RWPE1 (cell line): ENCODE measurements at regions not wholly inside any gene's neighbourhood (a gene's known extent, or its start where the extent isn't known, plus 50 kb on each side); places are given as distances from the start of the nearest gene placed in this dataset.

ENCODE experiments used
- CTCF ChIA-PET: fragments of 350-600 bp; sonication (Branson Sonifier 250); formaldehyde crosslinking; extraction: SDS; loops from one replicate; lab custom pipeline; 2021; lab: Yijun Ruan, JAX
- POLR2A ChIA-PET: fragments of 400-600 bp; formaldehyde crosslinking; extraction: SDS; loops from one replicate; lab custom pipeline; 2020; ENCODE audit warnings: antibody characterized with exemption; ENCODE audit not compliant: low non-redundant PET; lab: Yijun Ruan, JAX
- DNase-seq: peaks from one replicate; pipeline ENCODE4 v3.0.0; 2012; ENCODE audit warnings: low spot score
- H3K27ac ChIP-seq: fragments of 450-650 bp; 2 replicates; pipeline ENCODE4 v1.5.1; 2017
- TF ChIP-seq, protein P1 (sequence below): fragments of 450-650 bp; conservative IDR thresholded peaks from 2 replicates; pipeline ENCODE4 v1.5.1; 2017; ENCODE audit warnings: low read depth, mild to moderate bottlenecking

DNA sequence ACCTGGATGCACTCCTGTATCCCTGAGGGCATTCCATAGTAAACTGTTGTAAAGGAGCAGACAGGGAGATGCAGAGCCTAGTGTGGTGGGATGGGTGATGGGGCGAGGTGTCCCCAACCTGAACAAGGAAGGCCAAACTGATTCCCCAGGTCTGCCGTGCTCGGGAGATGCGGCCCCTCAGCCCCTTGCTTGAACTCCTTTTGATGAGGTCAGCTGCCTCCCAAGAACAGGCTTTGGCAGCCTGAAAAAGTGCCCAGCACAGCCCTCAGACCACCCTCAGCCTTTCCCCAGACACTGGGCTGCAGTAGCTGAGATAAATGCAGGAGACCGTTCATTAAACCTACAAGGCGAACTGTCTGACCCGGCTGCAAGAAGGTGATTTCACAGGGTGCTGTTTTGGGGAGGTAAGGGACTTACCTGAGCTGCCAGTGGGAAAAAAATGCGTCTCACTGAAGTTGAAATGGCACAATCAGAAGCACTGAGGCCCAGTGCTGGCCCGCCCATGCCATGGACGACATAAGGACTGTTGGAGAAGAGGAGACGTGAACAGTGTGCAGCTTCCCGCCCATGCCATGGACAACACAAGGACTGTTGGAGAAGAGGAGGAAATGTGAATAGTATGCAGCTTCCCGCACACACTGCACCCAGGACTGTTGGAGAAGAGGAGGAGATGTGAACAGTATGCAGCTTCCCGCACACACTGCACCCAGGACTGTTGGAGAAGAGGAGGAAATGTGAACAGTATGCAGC, 148.4 kb upstream of the FAM20C start:
- DNase-seq = no peak
- ChIA-PET POLR2A (no interaction called here), CTCF (no interaction called here)
- TF ChIP-seq, protein P1, sequence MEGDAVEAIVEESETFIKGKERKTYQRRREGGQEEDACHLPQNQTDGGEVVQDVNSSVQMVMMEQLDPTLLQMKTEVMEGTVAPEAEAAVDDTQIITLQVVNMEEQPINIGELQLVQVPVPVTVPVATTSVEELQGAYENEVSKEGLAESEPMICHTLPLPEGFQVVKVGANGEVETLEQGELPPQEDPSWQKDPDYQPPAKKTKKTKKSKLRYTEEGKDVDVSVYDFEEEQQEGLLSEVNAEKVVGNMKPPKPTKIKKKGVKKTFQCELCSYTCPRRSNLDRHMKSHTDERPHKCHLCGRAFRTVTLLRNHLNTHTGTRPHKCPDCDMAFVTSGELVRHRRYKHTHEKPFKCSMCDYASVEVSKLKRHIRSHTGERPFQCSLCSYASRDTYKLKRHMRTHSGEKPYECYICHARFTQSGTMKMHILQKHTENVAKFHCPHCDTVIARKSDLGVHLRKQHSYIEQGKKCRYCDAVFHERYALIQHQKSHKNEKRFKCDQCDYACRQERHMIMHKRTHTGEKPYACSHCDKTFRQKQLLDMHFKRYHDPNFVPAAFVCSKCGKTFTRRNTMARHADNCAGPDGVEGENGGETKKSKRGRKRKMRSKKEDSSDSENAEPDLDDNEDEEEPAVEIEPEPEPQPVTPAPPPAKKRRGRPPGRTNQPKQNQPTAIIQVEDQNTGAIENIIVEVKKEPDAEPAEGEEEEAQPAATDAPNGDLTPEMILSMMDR = no peak
- no peak overlapping the region for H3K27ac ChIP-seq

DNA sequence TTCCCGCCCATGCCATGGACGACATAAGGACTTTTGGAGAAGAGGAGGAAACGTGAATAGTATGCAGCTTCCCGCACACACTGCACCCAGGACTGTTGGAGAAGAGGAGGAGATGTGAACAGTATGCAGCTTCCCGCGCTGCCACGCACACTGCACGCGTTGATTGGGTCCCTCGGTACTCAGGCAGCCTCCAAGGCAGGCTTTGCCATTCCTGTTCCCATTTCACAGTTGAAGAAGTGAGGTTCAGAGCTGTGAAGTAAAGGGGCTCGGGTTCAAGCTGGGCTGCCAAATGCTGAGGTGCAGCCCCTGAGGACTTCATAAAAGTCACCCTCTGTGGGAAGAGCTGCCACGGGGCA, 147.9 kb upstream of the FAM20C start:
- POLR2A ChIA-PET = no interaction called here
- no peak overlapping the region for H3K27ac ChIP-seq
- CTCF ChIA-PET = no interaction called here
- TF ChIP-seq, protein P1 = no peak
- no peak for DNase-seq

GRCh38 chr7:45106-46090, 147.0 kb upstream of the FAM20C start:
- CTCF ChIA-PET = no interaction called here
- POLR2A ChIA-PET = no interaction called here
- no peak for DNase-seq
- H3K27ac ChIP-seq = no peak overlapping the region
- TF ChIP-seq, protein P1 = no peak

GRCh38 chr7:46123-46829, 146.1 kb upstream of the FAM20C start:
- ChIA-PET POLR2A (no interaction called here), CTCF (no interaction called here)
- TF ChIP-seq, protein P1 = no peak
- H3K27ac ChIP-seq = no peak overlapping the region
- no peak for DNase-seq

DNA sequence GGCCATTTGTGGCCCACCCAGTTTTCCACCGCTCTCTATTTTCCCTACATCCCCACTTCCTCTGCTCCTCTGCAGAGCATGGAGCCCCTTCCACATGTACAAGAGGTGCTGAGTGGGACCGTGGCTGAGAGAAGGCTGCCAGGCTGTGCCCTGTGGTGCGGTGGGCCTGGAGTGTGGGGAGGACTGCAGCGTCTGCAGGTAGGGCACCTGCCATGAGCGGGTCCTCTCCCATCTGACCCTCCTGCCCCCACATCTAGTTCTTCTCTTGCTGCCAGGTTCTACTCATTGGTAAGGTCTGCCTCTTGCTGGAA, 145.6 kb upstream of the FAM20C start:
- TF ChIP-seq, protein P1 = no peak
- POLR2A ChIA-PET = no interaction called here
- DNase-seq = no peak
- H3K27ac ChIP-seq = no peak overlapping the region
- CTCF ChIA-PET = no interaction called here

DNA sequence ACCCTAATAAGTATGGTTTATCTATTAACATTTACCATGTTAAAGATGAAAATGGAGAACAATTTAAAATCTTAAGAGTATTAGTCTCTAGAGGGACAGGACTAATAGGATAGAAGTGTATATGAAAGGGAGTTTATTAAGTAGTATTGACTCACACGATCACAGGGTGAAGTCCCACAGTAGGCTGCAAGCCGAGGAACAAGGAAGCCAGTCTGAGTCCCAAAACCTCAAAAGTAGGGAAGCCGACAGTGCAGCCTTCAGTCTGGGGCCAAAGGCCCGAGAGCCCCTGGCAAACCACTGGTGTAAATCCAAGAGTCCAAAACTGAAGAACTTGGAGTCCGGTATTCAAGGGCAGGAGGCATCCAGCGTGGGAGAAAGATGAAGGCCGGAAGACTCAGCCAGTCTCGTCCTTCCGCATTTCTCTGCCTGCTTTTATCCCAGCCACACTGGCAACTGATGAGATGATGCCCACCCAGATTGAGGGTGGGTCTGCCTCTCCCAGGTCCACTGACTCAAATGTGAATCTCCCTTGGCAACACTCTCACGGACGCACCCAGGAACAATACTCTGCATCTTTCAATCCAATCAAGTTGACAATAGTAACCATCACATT, 140.8 kb upstream of the FAM20C start:
- DNase-seq = no peak
- POLR2A ChIA-PET = no interaction called here
- CTCF ChIA-PET = no interaction called here
- H3K27ac ChIP-seq = no peak overlapping the region
- TF ChIP-seq, protein P1 = no peak
